ENCODE measurements at regions not wholly inside any gene's neighbourhood (a gene's known extent, or its start where the extent isn't known, plus 50 kb on each side); places are given as distances from the start of the nearest gene placed in this dataset.

DNA sequence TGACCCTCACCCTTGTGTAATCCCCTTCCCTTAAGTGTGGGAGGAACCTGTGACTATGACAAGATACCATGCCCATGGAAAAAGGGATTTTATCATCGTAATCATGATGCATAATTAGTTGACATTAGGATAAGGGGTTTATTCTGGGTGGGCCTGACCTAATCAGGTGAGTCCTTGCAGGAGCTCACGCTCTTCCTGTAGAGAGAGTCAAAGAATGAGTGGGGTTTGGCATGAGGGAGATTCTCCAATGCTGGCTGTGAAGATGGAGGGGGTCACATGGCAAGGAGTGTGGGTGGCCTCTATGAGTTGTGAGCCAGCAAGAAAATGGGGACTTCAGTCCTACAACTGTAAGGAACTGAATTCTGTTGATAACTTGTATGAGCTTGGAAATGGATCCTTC is 342.0 kb upstream of the TSHZ2 start:
- Histone ChIP-seq H3K36me3 (no peaks in the 10 kb centered on the region), H3K4me1 (no peaks in the 10 kb centered on the region), H3K9me3 (peaks cover 0 to 7% (median 6%) of the 10 kb centered on the region in 8 donors), H3K27me3 (replicated peaks in 1 of 7) (no peaks in the 10 kb centered on the region), H3K27ac (no peak overlapping the region), H3K4me3 (no peak overlapping the region)
- intact Hi-C loops (cut with DNase I; ENCODE audit: low total_unique reads) = no loop called here
- TF ChIP-seq POLR2A (IDR thresholded peaks at IDR 0.05) (no peak), POLR2AphosphoS5 (IDR thresholded peaks at IDR 0.05) (no peak)
- TF ChIP-seq, protein P1, sequence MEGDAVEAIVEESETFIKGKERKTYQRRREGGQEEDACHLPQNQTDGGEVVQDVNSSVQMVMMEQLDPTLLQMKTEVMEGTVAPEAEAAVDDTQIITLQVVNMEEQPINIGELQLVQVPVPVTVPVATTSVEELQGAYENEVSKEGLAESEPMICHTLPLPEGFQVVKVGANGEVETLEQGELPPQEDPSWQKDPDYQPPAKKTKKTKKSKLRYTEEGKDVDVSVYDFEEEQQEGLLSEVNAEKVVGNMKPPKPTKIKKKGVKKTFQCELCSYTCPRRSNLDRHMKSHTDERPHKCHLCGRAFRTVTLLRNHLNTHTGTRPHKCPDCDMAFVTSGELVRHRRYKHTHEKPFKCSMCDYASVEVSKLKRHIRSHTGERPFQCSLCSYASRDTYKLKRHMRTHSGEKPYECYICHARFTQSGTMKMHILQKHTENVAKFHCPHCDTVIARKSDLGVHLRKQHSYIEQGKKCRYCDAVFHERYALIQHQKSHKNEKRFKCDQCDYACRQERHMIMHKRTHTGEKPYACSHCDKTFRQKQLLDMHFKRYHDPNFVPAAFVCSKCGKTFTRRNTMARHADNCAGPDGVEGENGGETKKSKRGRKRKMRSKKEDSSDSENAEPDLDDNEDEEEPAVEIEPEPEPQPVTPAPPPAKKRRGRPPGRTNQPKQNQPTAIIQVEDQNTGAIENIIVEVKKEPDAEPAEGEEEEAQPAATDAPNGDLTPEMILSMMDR (IDR thresholded peaks at IDR 0.05 in 8 of 11, conservative IDR thresholded peaks at IDR 0.05 in 3 of 11) = no peak
- DNase-seq = no peak
- 38 to 70% (median 63%) methylated on average over 2 of the region's 2 CpGs for WGBS, 5 donors

DNA sequence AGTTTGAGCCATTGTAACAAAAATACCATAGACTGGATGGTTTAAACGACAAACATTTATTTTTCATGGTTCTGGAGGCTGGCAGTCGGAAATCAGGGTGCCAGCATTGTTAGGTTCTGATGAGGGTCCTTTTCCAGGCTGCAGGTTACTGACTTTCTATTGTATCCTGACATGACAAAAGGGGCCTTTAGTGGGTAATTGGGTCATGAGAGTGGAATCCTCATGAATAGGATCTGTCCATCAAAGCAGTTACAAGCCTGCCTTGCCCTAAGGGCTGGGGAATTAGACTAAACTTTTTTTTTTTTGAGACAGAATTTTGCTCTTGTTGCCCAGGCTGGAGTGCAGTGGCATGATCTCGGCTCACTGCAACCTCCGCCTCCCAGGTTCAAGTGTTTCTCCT is 347.9 kb upstream of the TSHZ2 start:
- no peaks in the 10 kb centered on the region for H3K36me3 ChIP-seq
- TF ChIP-seq POLR2A (IDR thresholded peaks at IDR 0.05) (no peak), POLR2AphosphoS5 (IDR thresholded peaks at IDR 0.05) (no peak)
- no peak for DNase-seq
- intact Hi-C loops (cut with DNase I; ENCODE audit: low total_unique reads) = no loop called here
- H3K27me3 ChIP-seq (replicated peaks in 1 of 7) = no peaks in the 10 kb centered on the region
- H3K27ac ChIP-seq = no peak overlapping the region
- 75 to 86% (median 82%) methylated on average over 4 of the region's 4 CpGs for WGBS, 5 donors
- no peaks in the 10 kb centered on the region for H3K4me1 ChIP-seq
- no peaks in the 10 kb centered on the region for H3K9me3 ChIP-seq
- no peak overlapping the region for H3K4me3 ChIP-seq

DNA sequence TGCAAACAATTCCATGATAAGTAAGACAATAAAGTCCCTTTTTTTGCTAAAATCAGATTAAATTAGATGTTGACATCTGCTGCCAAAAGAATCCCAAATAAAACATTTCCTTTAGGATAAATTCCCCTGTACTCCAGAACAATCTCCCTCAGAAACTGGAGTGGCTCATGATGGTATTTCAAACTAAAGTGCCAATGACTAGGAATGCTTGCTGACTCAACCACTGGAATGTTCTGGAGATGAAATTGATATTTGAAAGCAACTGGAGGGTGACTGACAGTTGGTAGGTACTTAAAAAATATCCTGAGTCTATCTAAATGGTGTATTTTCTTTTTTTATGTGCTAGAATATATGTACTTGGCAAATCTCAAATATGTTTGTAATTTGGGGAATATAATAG is 350.1 kb upstream of the TSHZ2 start:
- no peaks in the 10 kb centered on the region for H3K4me1 ChIP-seq
- H3K9me3 ChIP-seq = no peaks in the 10 kb centered on the region
- no peaks in the 10 kb centered on the region for H3K36me3 ChIP-seq
- H3K27me3 ChIP-seq (replicated peaks in 1 of 7) = peaks cover 0 to under 1% (median 0%) of the 10 kb centered on the region in 7 donors
- intact Hi-C loops (cut with DNase I; ENCODE audit: low total_unique reads) = no loop called here
- DNase-seq = no peak
- no peak overlapping the region for H3K27ac ChIP-seq
- H3K4me3 ChIP-seq = no peak overlapping the region
- TF ChIP-seq, protein P1 (IDR thresholded peaks at IDR 0.05 in 8 of 11, conservative IDR thresholded peaks at IDR 0.05 in 3 of 11) = no peak
- no peak for TF ChIP-seq POLR2AphosphoS5 (IDR thresholded peaks at IDR 0.05)
- no peak for TF ChIP-seq POLR2A (IDR thresholded peaks at IDR 0.05)

DNA sequence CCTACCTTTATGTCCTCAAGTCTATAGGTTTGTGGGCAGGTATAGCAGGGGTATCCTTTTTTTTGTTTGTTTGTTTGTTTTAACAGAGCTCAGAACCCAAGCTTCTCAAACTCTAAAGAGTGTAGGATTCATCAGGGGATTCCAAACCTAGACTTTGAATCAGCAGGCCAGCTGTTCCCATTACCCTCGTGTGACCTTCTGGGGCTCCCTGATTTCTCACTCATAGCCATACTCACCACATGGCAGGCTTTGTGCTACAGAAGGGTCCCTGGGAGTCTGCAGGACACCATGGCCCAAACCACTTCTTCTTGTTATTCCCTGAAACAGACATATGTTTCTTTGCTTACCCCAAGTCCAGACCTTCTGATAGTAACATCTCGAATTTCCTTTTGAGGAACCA is 350.8 kb upstream of the TSHZ2 start:
- 49 to 71% (median 60%) methylated on average over 2 of the region's 2 CpGs for WGBS, 5 donors
- Histone ChIP-seq H3K4me1 (no peaks in the 10 kb centered on the region), H3K27me3 (replicated peaks in 1 of 7) (peaks cover 0 to 8% (median 0%) of the 10 kb centered on the region in 7 donors), H3K36me3 (no peaks in the 10 kb centered on the region), H3K4me3 (no peak overlapping the region), H3K27ac (no peak overlapping the region), H3K9me3 (no peaks in the 10 kb centered on the region)
- no peak for DNase-seq
- TF ChIP-seq POLR2AphosphoS5 (IDR thresholded peaks at IDR 0.05) (no peak), POLR2A (IDR thresholded peaks at IDR 0.05) (no peak)
- TF ChIP-seq, protein P1 (IDR thresholded peaks at IDR 0.05 in 8 of 11, conservative IDR thresholded peaks at IDR 0.05 in 3 of 11) = no peak
- intact Hi-C loops (cut with DNase I; ENCODE audit: low total_unique reads) = no loop called here

DNA sequence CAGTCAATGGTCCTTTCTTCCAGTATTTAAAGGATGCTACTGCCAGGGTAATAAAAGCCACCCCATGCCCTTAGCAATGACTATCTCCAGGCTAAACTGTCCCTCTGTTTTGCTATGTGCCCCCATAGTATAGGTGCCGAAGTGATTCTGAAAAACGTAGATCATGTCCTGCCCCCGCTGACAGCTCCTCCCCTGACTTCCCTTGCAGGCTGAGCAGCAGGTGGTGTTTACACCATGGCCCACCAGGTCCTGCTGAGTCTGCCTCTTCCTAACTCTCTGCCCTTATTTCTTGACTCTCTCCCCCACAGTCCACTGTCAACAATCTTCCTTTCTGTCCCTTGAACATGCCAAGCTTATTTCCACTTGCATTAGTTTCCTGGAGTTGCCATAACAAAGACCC is 352.5 kb upstream of the TSHZ2 start:
- intact Hi-C loops (cut with DNase I; ENCODE audit: low total_unique reads) = no loop called here
- H3K27me3 ChIP-seq (replicated peaks in 1 of 7) = peaks cover 0 to 10% (median 0%) of the 10 kb centered on the region in 7 donors
- H3K36me3 ChIP-seq = no peaks in the 10 kb centered on the region
- TF ChIP-seq POLR2A (IDR thresholded peaks at IDR 0.05) (no peak), POLR2AphosphoS5 (IDR thresholded peaks at IDR 0.05) (no peak)
- TF ChIP-seq, protein P1 (IDR thresholded peaks at IDR 0.05 in 8 of 11, conservative IDR thresholded peaks at IDR 0.05 in 3 of 11) = no peak
- H3K27ac ChIP-seq = no peak overlapping the region
- 62 to 87% (median 75%) methylated on average over 3 of the region's 3 CpGs for WGBS, 5 donors
- DNase-seq = no peak
- H3K4me1 ChIP-seq = no peaks in the 10 kb centered on the region
- H3K9me3 ChIP-seq = no peaks in the 10 kb centered on the region
- H3K4me3 ChIP-seq = no peak overlapping the region

All from spleen (tissue), 11 donors.